NT2/D1 (cell line): ENCODE measurements at regions not wholly inside any gene's neighbourhood (a gene's known extent, or its start where the extent isn't known, plus 50 kb on each side); places are given as distances from the start of the nearest gene placed in this dataset.

ENCODE experiments used
- SUZ12 ChIP-seq: IDR thresholded peaks from 2 replicates; pipeline ENCODE4 v1.6.1; 2011; ENCODE audit not compliant: insufficient read length, insufficient read depth; ENCODE audit errors: extremely low read depth
- YY1 ChIP-seq: IDR thresholded peaks from 2 replicates; pipeline ENCODE4 v1.6.1; 2011; ENCODE audit not compliant: insufficient read length, insufficient read depth
- ZNF274 ChIP-seq: IDR thresholded peaks from 2 replicates; pipeline ENCODE4 v1.6.1; 2011; ENCODE audit warnings: mild to moderate bottlenecking, low read depth, low read length

GRCh38 chr5:135122797-135123196 lies 88.8 kb upstream of the PITX1 start:
- TF ChIP-seq ZNF274, result no peak
- no peak for TF ChIP-seq YY1
- TF ChIP-seq SUZ12, result no peak
